ENCODE measurements at regions not wholly inside any gene's neighbourhood (a gene's known extent, or its start where the extent isn't known, plus 50 kb on each side); places are given as distances from the start of the nearest gene placed in this dataset.

GRCh38 chr12:73413051-73413450 is 1124.6 kb upstream of the ATXN7L3B start:
- Histone ChIP-seq H2AFZ (ENCODE audit: low read length) (no peak overlapping the region), H4K20me1 (ENCODE audit: insufficient read depth, low read length, poor library complexity, severe bottlenecking) (no peaks in the 10 kb centered on the region), H3F3A (ENCODE audit: low read depth) (no peaks in the 10 kb centered on the region), H3K4me1 (ENCODE audit: insufficient read depth, low read length, poor library complexity, severe bottlenecking) (no peaks in the 10 kb centered on the region), H3K4me3 (ENCODE audit: low read length, poor library complexity, severe bottlenecking) (no peak overlapping the region), H3K4me2 (ENCODE audit: low read depth, low read length, poor library complexity, severe bottlenecking) (no peak overlapping the region), H3K9me3 (ENCODE audit: insufficient read depth, low read depth, low read length) (0 out of 2 replicates have a peak, but pooled peaks cover 6% of the 10 kb centered on the region), H3K9me2 (replicated peaks; ENCODE audit: low read depth, low read length) (no peaks in the 10 kb centered on the region), H3K9ac (ENCODE audit: low read depth, low read length, poor library complexity, severe bottlenecking) (no peak overlapping the region), H3K36me3 (ENCODE audit: insufficient read depth, low read length) (no peaks in the 10 kb centered on the region), H3K27me3 (ENCODE audit: insufficient read depth, low read length, poor library complexity, severe bottlenecking) (no peaks in the 10 kb centered on the region), H3K79me2 (ENCODE audit: insufficient read depth, low read length) (no peaks in the 10 kb centered on the region)
- TF ChIP-seq CTCF (conservative IDR thresholded peaks at IDR 0.05; ENCODE audit: low read length) (no peak), EZH2phosphoT487 (IDR thresholded peaks at IDR 0.05; ENCODE audit: borderline replicate concordance) (no peak)

- 0 out of 2 replicates have a peak, but pooled peaks cover 6% of the 10 kb centered on the region for H3K9me3 ChIP-seq (ENCODE audit: insufficient read depth, low read depth, low read length)
- no peaks in the 10 kb centered on the region for H3K4me1 ChIP-seq (ENCODE audit: insufficient read depth, low read length, poor library complexity, severe bottlenecking)
- H3K36me3 ChIP-seq (ENCODE audit: insufficient read depth, low read length), result no peaks in the 10 kb centered on the region
- no peaks in the 10 kb centered on the region for H3F3A ChIP-seq (ENCODE audit: low read depth)
- H3K9me2 ChIP-seq (replicated peaks; ENCODE audit: low read depth, low read length), result no peaks in the 10 kb centered on the region
- no peak for TF ChIP-seq CTCF (conservative IDR thresholded peaks at IDR 0.05; ENCODE audit: low read length)
- no peak overlapping the region for H3K4me2 ChIP-seq (ENCODE audit: low read depth, low read length, poor library complexity, severe bottlenecking)
- H3K27me3 ChIP-seq (ENCODE audit: insufficient read depth, low read length, poor library complexity, severe bottlenecking), result no peaks in the 10 kb centered on the region
- no peaks in the 10 kb centered on the region for H4K20me1 ChIP-seq (ENCODE audit: insufficient read depth, low read length, poor library complexity, severe bottlenecking)
- H2AFZ ChIP-seq (ENCODE audit: low read length), result no peak overlapping the region
- H3K9ac ChIP-seq (ENCODE audit: low read depth, low read length, poor library complexity, severe bottlenecking), result no peak overlapping the region
- no peaks in the 10 kb centered on the region for H3K79me2 ChIP-seq (ENCODE audit: insufficient read depth, low read length)
- H3K4me3 ChIP-seq (ENCODE audit: low read length, poor library complexity, severe bottlenecking), result no peak overlapping the region
Measured at GRCh38 chr12:73413974-73414373, 1123.7 kb upstream of the ATXN7L3B start.

GRCh38 chr12:73414926-73415325 is 1122.7 kb upstream of the ATXN7L3B start:
- H3K4me3 ChIP-seq (ENCODE audit: low read length, poor library complexity, severe bottlenecking), result no peak overlapping the region
- 0 out of 2 replicates have a peak, but pooled peaks cover 6% of the 10 kb centered on the region for H3K9me3 ChIP-seq (ENCODE audit: insufficient read depth, low read depth, low read length)
- no peaks in the 10 kb centered on the region for H3K4me1 ChIP-seq (ENCODE audit: insufficient read depth, low read length, poor library complexity, severe bottlenecking)
- H3K9me2 ChIP-seq (replicated peaks; ENCODE audit: low read depth, low read length), result no peaks in the 10 kb centered on the region
- H2AFZ ChIP-seq (ENCODE audit: low read length), result no peak overlapping the region
- TF ChIP-seq CTCF (conservative IDR thresholded peaks at IDR 0.05; ENCODE audit: low read length), result no peak
- no peak for TF ChIP-seq EZH2phosphoT487 (IDR thresholded peaks at IDR 0.05; ENCODE audit: borderline replicate concordance)
- no peak overlapping the region for H3K9ac ChIP-seq (ENCODE audit: low read depth, low read length, poor library complexity, severe bottlenecking)
- H3K36me3 ChIP-seq (ENCODE audit: insufficient read depth, low read length), result no peaks in the 10 kb centered on the region
- no peaks in the 10 kb centered on the region for H3F3A ChIP-seq (ENCODE audit: low read depth)
- H3K4me2 ChIP-seq (ENCODE audit: low read depth, low read length, poor library complexity, severe bottlenecking), result no peak overlapping the region
- H3K79me2 ChIP-seq (ENCODE audit: insufficient read depth, low read length), result no peaks in the 10 kb centered on the region
- no peaks in the 10 kb centered on the region for H4K20me1 ChIP-seq (ENCODE audit: insufficient read depth, low read length, poor library complexity, severe bottlenecking)
- no peaks in the 10 kb centered on the region for H3K27me3 ChIP-seq (ENCODE audit: insufficient read depth, low read length, poor library complexity, severe bottlenecking)

Measured in Loucy (cell line).